Upper lobe of right lung (tissue), 1 donor: ENCODE measurements at regions not wholly inside any gene's neighbourhood (a gene's known extent, or its start where the extent isn't known, plus 50 kb on each side); places are given as distances from the start of the nearest gene placed in this dataset.

ENCODE experiments used
- ATAC-seq: fragments of 200-7000 bp; cut with Tn5 transposase; one replicate; pipeline ENCODE4 v1.9.1; 2020; ENCODE audit warnings: mild to moderate bottlenecking, moderate library complexity
- DNase-seq: peaks from one replicate; pipeline ENCODE4 v3.0.0-alpha.2; 2020
- H3K27ac ChIP-seq: fragments of 200-600 bp; one replicate; pipeline ENCODE4 v1.8.0; 2022
- H3K27me3 ChIP-seq: fragments of 200-600 bp; one replicate; pipeline ENCODE4 v1.8.0; 2022; ENCODE audit warnings: mild to moderate bottlenecking
- H3K36me3 ChIP-seq: fragments of 200-600 bp; one replicate; pipeline ENCODE4 v1.8.0; 2022
- H3K4me1 ChIP-seq: fragments of 200-600 bp; one replicate; pipeline ENCODE4 v1.8.0; 2022
- H3K4me3 ChIP-seq: fragments of 200-600 bp; one replicate; pipeline ENCODE4 v1.8.0; 2022; ENCODE audit warnings: mild to moderate bottlenecking
- H3K9me3 ChIP-seq: fragments of 200-600 bp; one replicate; pipeline ENCODE4 v1.8.0; 2022
- CTCF ChIP-seq: fragments of 200-600 bp; IDR thresholded peaks from one replicate; pipeline ENCODE4 v1.8.0; 2022; ENCODE audit warnings: antibody characterized with exemption
- intact Hi-C: fragments of 100-400 bp; cut with DNase I; formaldehyde crosslinking; loops from one replicate; pipeline ENCODE4 v1.11.0; 2022
- donor health status: DM: no; HTN: yes; CAD: no; lungs with severe emphysema.

- no peaks in the 10 kb centered on the region for H3K9me3 ChIP-seq
- no peak overlapping the region for H3K4me3 ChIP-seq
- intact Hi-C loops, result no loop called here
- peak overlapping the region; percentile 9 for H3K27ac ChIP-seq
- DNase-seq (no peak), ATAC-seq (no peak)
- no peaks in the 10 kb centered on the region for H3K27me3 ChIP-seq
- peaks cover 19% of the 10 kb centered on the region for H3K4me1 ChIP-seq
- H3K36me3 ChIP-seq, result no peaks in the 10 kb centered on the region
- TF ChIP-seq CTCF, result no peak
Observed at GRCh38 chr11:121367844-121368225, 75.3 kb downstream of the SC5D start.

GRCh38 chr11:121368364-121369240 is 76.0 kb downstream of the SC5D start:
- peaks cover 19% of the 10 kb centered on the region for H3K4me1 ChIP-seq
- ATAC-seq (no peak), DNase-seq (no peak)
- peak overlapping the region; percentile 25 for H3K27ac ChIP-seq
- no peaks in the 10 kb centered on the region for H3K9me3 ChIP-seq
- no peaks in the 10 kb centered on the region for H3K27me3 ChIP-seq
- no peak for TF ChIP-seq CTCF
- H3K4me3 ChIP-seq, result no peak overlapping the region
- intact Hi-C loops, result no loop called here
- H3K36me3 ChIP-seq, result no peaks in the 10 kb centered on the region

GRCh38 chr11:121369366-121369765 is 76.8 kb downstream of the SC5D start:
- intact Hi-C loops, result no loop called here
- no peak for DNase-seq

GRCh38 chr11:121372028-121372427 is 79.5 kb downstream of the SC5D start:
- Histone ChIP-seq H3K27ac (no peak overlapping the region), H3K27me3 (no peaks in the 10 kb centered on the region), H3K4me3 (no peak overlapping the region), H3K36me3 (no peaks in the 10 kb centered on the region), H3K9me3 (no peaks in the 10 kb centered on the region), H3K4me1 (peaks cover 13% of the 10 kb centered on the region)
- intact Hi-C loops, result no loop called here
- TF ChIP-seq CTCF, result no peak
- DNase-seq, result no peak
- no peak for ATAC-seq

More at GRCh38 chr11:121369366-121369765, 76.8 kb downstream of the SC5D start:
- Histone ChIP-seq H3K27ac (no peak overlapping the region), H3K4me3 (no peak overlapping the region), H3K9me3 (no peaks in the 10 kb centered on the region), H3K4me1 (peaks cover 19% of the 10 kb centered on the region), H3K36me3 (no peaks in the 10 kb centered on the region), H3K27me3 (no peaks in the 10 kb centered on the region)
- no peak for TF ChIP-seq CTCF
- no peak for ATAC-seq

- Histone ChIP-seq H3K27ac (no peak overlapping the region), H3K4me1 (peaks cover 6% of the 10 kb centered on the region), H3K27me3 (no peaks in the 10 kb centered on the region), H3K36me3 (no peaks in the 10 kb centered on the region), H3K9me3 (no peaks in the 10 kb centered on the region), H3K4me3 (no peak overlapping the region)
- DNase-seq (no peak), ATAC-seq (peak; percentile 28)
- no peak for TF ChIP-seq CTCF
- intact Hi-C loops, result no loop called here
Observed at GRCh38 chr11:121372671-121373429, 79.3 kb upstream of the SORL1 start.
